Ureter (tissue), 1 donor: ENCODE measurements at regions not wholly inside any gene's neighbourhood (a gene's known extent, or its start where the extent isn't known, plus 50 kb on each side); places are given as distances from the start of the nearest gene placed in this dataset.

ENCODE experiments used
- DNase-seq: peaks from one replicate; pipeline ENCODE4 v3.0.0-alpha.2; 2020; ENCODE audit warnings: low spot score
- donor health status: DM: yes; HTN: yes; CAD: no.

GRCh38 chr21:28644762-28645161 is 347.9 kb downstream of the LTN1 start:
- no peak for DNase-seq

GRCh38 chr21:28642891-28643290 is 349.8 kb downstream of the LTN1 start:
- DNase-seq: no peak

GRCh38 chr21:28641731-28642130 is 350.9 kb downstream of the LTN1 start:
- DNase-seq: no peak

- no peak for DNase-seq
These were observed 352.4 kb downstream of the LTN1 start for GRCh38 chr21:28640326-28640725.

GRCh38 chr21:28639737-28640136 is 352.9 kb downstream of the LTN1 start:
- DNase-seq: no peak

- no peak for DNase-seq
These were observed 355.7 kb downstream of the LTN1 start for GRCh38 chr21:28636752-28637691.

GRCh38 chr21:28635541-28635940 is 357.1 kb downstream of the LTN1 start:
- DNase-seq: no peak

GRCh38 chr21:28633839-28634555 is 358.7 kb downstream of the LTN1 start:
- no peak for DNase-seq

GRCh38 chr21:28632755-28633408 is 359.8 kb downstream of the LTN1 start:
- DNase-seq: peak; percentile 56

- no peak for DNase-seq
These were observed 365.0 kb downstream of the LTN1 start for GRCh38 chr21:28627691-28628090.

- no peak for DNase-seq
These were observed 365.4 kb downstream of the LTN1 start for GRCh38 chr21:28627261-28627660.

GRCh38 chr21:28624626-28625025 is 368.1 kb downstream of the LTN1 start:
- DNase-seq: no peak

GRCh38 chr21:28617300-28617699 is 375.4 kb downstream of the LTN1 start:
- no peak for DNase-seq

- no peak for DNase-seq
These were observed 377.4 kb downstream of the LTN1 start for GRCh38 chr21:28615276-28615675.

GRCh38 chr21:28614791-28615190 is 377.9 kb downstream of the LTN1 start:
- DNase-seq: no peak

GRCh38 chr21:28608646-28609045 is 384.0 kb downstream of the LTN1 start:
- DNase-seq: no peak

- DNase-seq: no peak
These were observed 385.1 kb downstream of the LTN1 start for GRCh38 chr21:28607545-28607944.

GRCh38 chr21:28604946-28605537 is 387.6 kb downstream of the LTN1 start:
- DNase-seq: no peak

GRCh38 chr21:28602546-28602945 is 390.1 kb downstream of the LTN1 start:
- DNase-seq: no peak

- DNase-seq: no peak
These were observed 394.5 kb downstream of the LTN1 start for GRCh38 chr21:28598214-28598613.

GRCh38 chr21:28592205-28592865 is 400.3 kb downstream of the LTN1 start:
- DNase-seq: no peak

GRCh38 chr21:28590676-28591075 is 402.0 kb downstream of the LTN1 start:
- no peak for DNase-seq
